ENCODE measurements at regions not wholly inside any gene's neighbourhood (a gene's known extent, or its start where the extent isn't known, plus 50 kb on each side); places are given as distances from the start of the nearest gene placed in this dataset.

GRCh38 chr10:117780411-117780810, 237.9 kb downstream of the EMX2 start:
- no peak for DNase-seq (ENCODE audit: insufficient read length, low spot score, missing footprints)
- Histone ChIP-seq H3K27ac (ENCODE audit: low read depth, low read length) (no peak overlapping the region), H3K4me3 (ENCODE audit: insufficient read depth, low read length) (no peak overlapping the region), H3K4me2 (ENCODE audit: insufficient read depth, low read length) (no peak overlapping the region), H3K79me2 (ENCODE audit: insufficient read depth, low read length) (no peaks in the 10 kb centered on the region), H3K4me1 (ENCODE audit: insufficient read depth, low read length) (no peaks in the 10 kb centered on the region), H4K20me1 (ENCODE audit: insufficient read depth, low read length) (no peaks in the 10 kb centered on the region), H3K9me3 (ENCODE audit: low read depth, low read length) (no peaks in the 10 kb centered on the region), H2AFZ (ENCODE audit: low read length) (no peak overlapping the region), H3K27me3 (ENCODE audit: insufficient read depth, low read length) (no peaks in the 10 kb centered on the region), H3K36me3 (ENCODE audit: insufficient read depth, low read length) (no peaks in the 10 kb centered on the region)
- TF ChIP-seq CTCF (IDR thresholded peaks at IDR 0.05; ENCODE audit: extremely low read depth, low read depth, low read length), result no peak

GRCh38 chr10:117781216-117781831, 238.8 kb downstream of the EMX2 start:
- no peaks in the 10 kb centered on the region for H3K4me1 ChIP-seq (ENCODE audit: insufficient read depth, low read length)
- no peak overlapping the region for H3K4me3 ChIP-seq (ENCODE audit: insufficient read depth, low read length)
- no peak for TF ChIP-seq CTCF (IDR thresholded peaks at IDR 0.05; ENCODE audit: extremely low read depth, low read depth, low read length)
- H3K27ac ChIP-seq (ENCODE audit: low read depth, low read length), result no peak overlapping the region
- no peak overlapping the region for H2AFZ ChIP-seq (ENCODE audit: low read length)
- no peak for DNase-seq (ENCODE audit: insufficient read length, low spot score, missing footprints)
- H3K27me3 ChIP-seq (ENCODE audit: insufficient read depth, low read length), result no peaks in the 10 kb centered on the region
- no peaks in the 10 kb centered on the region for H3K9me3 ChIP-seq (ENCODE audit: low read depth, low read length)
- H3K36me3 ChIP-seq (ENCODE audit: insufficient read depth, low read length), result no peaks in the 10 kb centered on the region
- H4K20me1 ChIP-seq (ENCODE audit: insufficient read depth, low read length), result no peaks in the 10 kb centered on the region
- H3K79me2 ChIP-seq (ENCODE audit: insufficient read depth, low read length), result no peaks in the 10 kb centered on the region
- no peak overlapping the region for H3K4me2 ChIP-seq (ENCODE audit: insufficient read depth, low read length)

GRCh38 chr10:117782276-117782675, 239.7 kb downstream of the EMX2 start:
- no peaks in the 10 kb centered on the region for H3K9me3 ChIP-seq (ENCODE audit: low read depth, low read length)
- TF ChIP-seq CTCF (IDR thresholded peaks at IDR 0.05; ENCODE audit: extremely low read depth, low read depth, low read length), result no peak
- no peaks in the 10 kb centered on the region for H3K4me1 ChIP-seq (ENCODE audit: insufficient read depth, low read length)

GRCh38 chr10:117783698-117784395, 241.3 kb downstream of the EMX2 start:
- H3K4me2 ChIP-seq (ENCODE audit: insufficient read depth, low read length), result no peak overlapping the region
- no peaks in the 10 kb centered on the region for H3K4me1 ChIP-seq (ENCODE audit: insufficient read depth, low read length)
- H3K9me3 ChIP-seq (ENCODE audit: low read depth, low read length), result no peaks in the 10 kb centered on the region
- H3K36me3 ChIP-seq (ENCODE audit: insufficient read depth, low read length), result no peaks in the 10 kb centered on the region
- no peak overlapping the region for H2AFZ ChIP-seq (ENCODE audit: low read length)
- no peak overlapping the region for H3K27ac ChIP-seq (ENCODE audit: low read depth, low read length)
- DNase-seq (ENCODE audit: insufficient read length, low spot score, missing footprints), result no peak
- no peaks in the 10 kb centered on the region for H4K20me1 ChIP-seq (ENCODE audit: insufficient read depth, low read length)
- H3K27me3 ChIP-seq (ENCODE audit: insufficient read depth, low read length), result no peaks in the 10 kb centered on the region
- H3K4me3 ChIP-seq (ENCODE audit: insufficient read depth, low read length), result no peak overlapping the region
- no peak for TF ChIP-seq CTCF (IDR thresholded peaks at IDR 0.05; ENCODE audit: extremely low read depth, low read depth, low read length)
- H3K79me2 ChIP-seq (ENCODE audit: insufficient read depth, low read length), result no peaks in the 10 kb centered on the region

More at GRCh38 chr10:117782276-117782675, 239.7 kb downstream of the EMX2 start:
- H3K4me2 ChIP-seq (ENCODE audit: insufficient read depth, low read length), result no peak overlapping the region
- H3K27ac ChIP-seq (ENCODE audit: low read depth, low read length), result no peak overlapping the region
- no peak overlapping the region for H3K4me3 ChIP-seq (ENCODE audit: insufficient read depth, low read length)
- no peaks in the 10 kb centered on the region for H4K20me1 ChIP-seq (ENCODE audit: insufficient read depth, low read length)
- no peak for DNase-seq (ENCODE audit: insufficient read length, low spot score, missing footprints)
- no peak overlapping the region for H2AFZ ChIP-seq (ENCODE audit: low read length)
- no peaks in the 10 kb centered on the region for H3K36me3 ChIP-seq (ENCODE audit: insufficient read depth, low read length)
- H3K79me2 ChIP-seq (ENCODE audit: insufficient read depth, low read length), result no peaks in the 10 kb centered on the region
- no peaks in the 10 kb centered on the region for H3K27me3 ChIP-seq (ENCODE audit: insufficient read depth, low read length)

Measured in osteoblast (primary cell).